ENCODE measurements at regions not wholly inside any gene's neighbourhood (a gene's known extent, or its start where the extent isn't known, plus 50 kb on each side); places are given as distances from the start of the nearest gene placed in this dataset.
"Not testable (repeated sequence)": the region's sequence is repeated elsewhere in the genome, so short reads cannot be mapped to it uniquely, and the experiment has no call there.

DNA sequence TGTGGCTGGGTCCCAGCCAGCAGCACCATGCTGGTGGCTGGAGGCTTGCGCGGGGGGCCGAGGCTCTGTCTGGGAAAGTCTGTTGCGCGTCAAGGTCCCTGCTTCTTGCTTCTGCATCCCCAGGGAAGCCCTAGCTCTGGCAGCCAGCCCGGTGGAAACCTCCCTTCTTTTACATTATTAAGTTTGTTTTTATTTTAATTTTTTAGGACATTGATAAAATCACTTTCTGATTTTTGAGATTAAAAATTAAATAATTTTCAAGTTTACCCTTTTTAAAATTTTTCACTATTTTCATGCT lies 81.6 kb downstream of the TRIM51G start:
- H3K4me1 ChIP-seq (ENCODE audit: control extremely low read depth in 1 of 4, control insufficient read depth in 4 of 4, insufficient read depth in 4 of 4, low read length in 3 of 4); H3K27me3 ChIP-seq (replicated peaks in 2 of 5; ENCODE audit: control insufficient read depth in 4 of 5, insufficient read depth in 5 of 5, low read length in 4 of 5); POLR2A ChIA-PET; H3K27ac ChIP-seq (ENCODE audit: insufficient read depth in 1 of 2, low read depth in 1 of 2, low read length in 2 of 2, poor library complexity in 1 of 2, severe bottlenecking in 2 of 2); H3K36me3 ChIP-seq (ENCODE audit: control insufficient read depth in 4 of 4, insufficient read depth in 4 of 4, low read length in 3 of 4); CTCF ChIA-PET; H3K4me3 ChIP-seq (ENCODE audit: control insufficient read depth in 1 of 7, extremely low read depth in 1 of 7, insufficient read depth in 4 of 7, low read depth in 2 of 7, low read length in 6 of 7); DNase-seq: not testable (repeated sequence)
- WGBS (ENCODE audit: insufficient coverage), result 100% methylated on average over 3 of the region's 6 CpGs
- H3K9me3 ChIP-seq (ENCODE audit: control extremely low read depth in 1 of 5, control insufficient read depth in 4 of 5, insufficient read depth in 2 of 5, low read depth in 1 of 5, low read length in 4 of 5), result peaks cover 0 to 13% (median 0%) of the 10 kb centered on the region in 5 experiments

DNA sequence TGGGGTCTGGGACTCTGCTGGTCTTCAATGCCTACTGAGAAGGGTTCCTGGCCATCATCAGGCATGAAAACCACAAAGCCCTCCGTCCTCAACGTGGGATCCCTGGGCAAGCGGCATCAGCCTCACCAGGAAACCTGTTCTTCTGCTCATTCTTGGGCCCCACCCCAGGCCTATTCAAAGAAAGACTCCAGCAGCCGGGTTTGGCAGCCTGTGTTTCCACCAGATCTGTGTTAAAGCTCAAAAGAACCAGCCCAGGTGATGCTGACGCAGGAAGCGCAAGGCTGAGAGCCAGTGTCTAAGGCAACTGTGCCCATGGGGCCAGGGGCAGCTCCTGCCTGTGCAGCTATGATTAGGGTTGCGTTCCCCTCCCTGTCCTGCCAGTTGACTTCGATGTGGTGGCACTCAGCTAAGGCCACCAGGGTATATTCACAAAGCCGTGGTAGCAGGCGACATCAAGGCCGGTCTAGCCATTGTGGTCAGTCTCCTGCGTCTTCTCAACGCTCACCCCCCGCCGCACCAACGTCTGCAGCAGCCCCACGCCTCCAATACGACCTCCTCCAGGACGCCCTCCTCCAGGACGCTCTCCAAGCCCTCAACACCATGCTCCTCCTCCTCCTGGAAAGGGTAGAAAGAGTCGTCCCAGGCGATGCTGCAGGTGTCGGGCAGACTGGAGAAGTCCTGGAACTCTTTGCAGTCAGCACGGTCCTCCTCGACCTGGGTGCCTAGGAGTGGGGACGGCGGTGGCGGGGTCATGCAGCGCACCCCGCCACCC lies 82.1 kb downstream of the TRIM51G start:
- POLR2A ChIA-PET, result interaction anchor here (0.6 kb wide), 1 partner anchor 348 kb away, joined by 6 read pairs; no protein-coding TSS in a partner anchor
- DNase-seq; H3K4me3 ChIP-seq (ENCODE audit: control insufficient read depth in 1 of 7, extremely low read depth in 1 of 7, insufficient read depth in 4 of 7, low read depth in 2 of 7, low read length in 6 of 7); H3K4me1 ChIP-seq (ENCODE audit: control extremely low read depth in 1 of 4, control insufficient read depth in 4 of 4, insufficient read depth in 4 of 4, low read length in 3 of 4); CTCF ChIA-PET; H3K36me3 ChIP-seq (ENCODE audit: control insufficient read depth in 4 of 4, insufficient read depth in 4 of 4, low read length in 3 of 4); H3K27ac ChIP-seq (ENCODE audit: insufficient read depth in 1 of 2, low read depth in 1 of 2, low read length in 2 of 2, poor library complexity in 1 of 2, severe bottlenecking in 2 of 2); H3K27me3 ChIP-seq (replicated peaks in 2 of 5; ENCODE audit: control insufficient read depth in 4 of 5, insufficient read depth in 5 of 5, low read length in 4 of 5): not testable (repeated sequence)
- H3K9me3 ChIP-seq (ENCODE audit: control extremely low read depth in 1 of 5, control insufficient read depth in 4 of 5, insufficient read depth in 2 of 5, low read depth in 1 of 5, low read length in 4 of 5), result peaks cover 0 to 13% (median 0%) of the 10 kb centered on the region in 5 experiments
- WGBS (ENCODE audit: insufficient coverage), result 95% methylated on average over 24 of the region's 30 CpGs

DNA sequence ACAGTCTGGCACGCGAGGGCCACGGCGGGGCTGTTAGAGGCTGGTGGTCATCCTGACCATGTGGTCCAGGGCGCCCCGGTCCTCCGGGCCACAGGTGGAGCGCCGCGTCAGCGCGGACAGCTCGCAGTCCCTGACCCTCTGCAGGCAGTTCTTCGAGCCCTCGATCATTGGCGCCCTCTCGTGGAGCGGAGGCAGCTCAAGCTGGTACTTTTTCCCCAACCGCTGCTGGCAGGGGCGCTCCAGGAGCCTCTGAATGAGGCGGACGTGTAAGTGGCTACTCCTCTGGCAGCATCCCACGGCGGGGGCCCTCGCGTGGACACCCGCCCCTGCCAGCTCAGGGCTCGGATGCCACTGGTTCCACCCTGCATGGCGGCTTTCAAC lies 82.9 kb downstream of the TRIM51G start:
- H3K4me3 ChIP-seq (ENCODE audit: control insufficient read depth in 1 of 7, extremely low read depth in 1 of 7, insufficient read depth in 4 of 7, low read depth in 2 of 7, low read length in 6 of 7); H3K36me3 ChIP-seq (ENCODE audit: control insufficient read depth in 4 of 4, insufficient read depth in 4 of 4, low read length in 3 of 4); H3K4me1 ChIP-seq (ENCODE audit: control extremely low read depth in 1 of 4, control insufficient read depth in 4 of 4, insufficient read depth in 4 of 4, low read length in 3 of 4); H3K27me3 ChIP-seq (replicated peaks in 2 of 5; ENCODE audit: control insufficient read depth in 4 of 5, insufficient read depth in 5 of 5, low read length in 4 of 5); H3K27ac ChIP-seq (ENCODE audit: insufficient read depth in 1 of 2, low read depth in 1 of 2, low read length in 2 of 2, poor library complexity in 1 of 2, severe bottlenecking in 2 of 2); CTCF ChIA-PET; DNase-seq; POLR2A ChIA-PET: not testable (repeated sequence)
- WGBS (ENCODE audit: insufficient coverage), result 86% methylated on average over 22 of the region's 29 CpGs
- peaks cover 0 to 13% (median 0%) of the 10 kb centered on the region in 5 experiments for H3K9me3 ChIP-seq (ENCODE audit: control extremely low read depth in 1 of 5, control insufficient read depth in 4 of 5, insufficient read depth in 2 of 5, low read depth in 1 of 5, low read length in 4 of 5)

DNA sequence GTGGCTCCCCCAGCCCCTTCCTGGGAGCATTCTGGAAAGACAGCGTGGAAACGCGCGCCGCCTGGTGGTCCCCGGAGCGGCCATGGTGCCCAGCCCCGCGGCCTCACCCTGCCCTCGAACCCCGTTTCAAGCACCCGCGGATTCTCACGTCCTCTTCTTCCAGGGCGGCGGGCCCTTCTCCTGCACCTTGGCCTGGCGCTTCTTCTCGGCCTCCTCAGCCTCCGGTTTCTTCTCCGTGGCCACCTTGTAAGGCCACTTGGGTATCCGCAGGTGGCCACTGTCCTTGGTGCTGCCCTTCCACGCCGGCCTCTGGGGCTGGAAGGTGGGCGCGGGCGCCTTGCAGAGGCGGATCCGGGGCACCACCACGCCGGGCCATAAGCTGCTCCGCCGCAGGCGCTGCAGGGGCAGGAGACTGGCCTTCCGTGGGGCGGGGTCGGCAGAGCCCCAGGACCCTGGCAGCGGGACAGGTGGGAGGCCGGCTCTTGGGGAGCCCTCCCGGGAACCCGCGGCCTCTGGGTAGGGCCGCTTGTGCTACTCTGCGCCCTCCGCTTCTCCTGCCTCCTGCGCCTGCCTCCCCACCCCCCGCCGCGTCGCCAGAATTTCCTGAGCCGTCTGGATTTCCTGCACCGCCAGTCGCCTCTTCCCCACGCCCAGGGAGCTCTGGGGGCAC lies 83.4 kb downstream of the TRIM51G start:
- ChIA-PET CTCF (no interaction called here), POLR2A (no interaction called here)
- Histone ChIP-seq H3K4me1 (ENCODE audit: control extremely low read depth in 1 of 4, control insufficient read depth in 4 of 4, insufficient read depth in 4 of 4, low read length in 3 of 4) (no peaks in the 10 kb centered on the region), H3K27me3 (replicated peaks in 2 of 5; ENCODE audit: control insufficient read depth in 4 of 5, insufficient read depth in 5 of 5, low read length in 4 of 5) (no peaks in the 10 kb centered on the region), H3K9me3 (ENCODE audit: control extremely low read depth in 1 of 5, control insufficient read depth in 4 of 5, insufficient read depth in 2 of 5, low read depth in 1 of 5, low read length in 4 of 5) (peaks cover 0 to 13% (median 0%) of the 10 kb centered on the region in 5 experiments), H3K27ac (ENCODE audit: insufficient read depth in 1 of 2, low read depth in 1 of 2, low read length in 2 of 2, poor library complexity in 1 of 2, severe bottlenecking in 2 of 2) (no peak overlapping the region), H3K36me3 (ENCODE audit: control insufficient read depth in 4 of 4, insufficient read depth in 4 of 4, low read length in 3 of 4) (no peaks in the 10 kb centered on the region), H3K4me3 (ENCODE audit: control insufficient read depth in 1 of 7, extremely low read depth in 1 of 7, insufficient read depth in 4 of 7, low read depth in 2 of 7, low read length in 6 of 7) (no peak overlapping the region)
- DNase-seq, result no peak
- WGBS (ENCODE audit: insufficient coverage), result 60% methylated on average over 51 of the region's 53 CpGs

DNA sequence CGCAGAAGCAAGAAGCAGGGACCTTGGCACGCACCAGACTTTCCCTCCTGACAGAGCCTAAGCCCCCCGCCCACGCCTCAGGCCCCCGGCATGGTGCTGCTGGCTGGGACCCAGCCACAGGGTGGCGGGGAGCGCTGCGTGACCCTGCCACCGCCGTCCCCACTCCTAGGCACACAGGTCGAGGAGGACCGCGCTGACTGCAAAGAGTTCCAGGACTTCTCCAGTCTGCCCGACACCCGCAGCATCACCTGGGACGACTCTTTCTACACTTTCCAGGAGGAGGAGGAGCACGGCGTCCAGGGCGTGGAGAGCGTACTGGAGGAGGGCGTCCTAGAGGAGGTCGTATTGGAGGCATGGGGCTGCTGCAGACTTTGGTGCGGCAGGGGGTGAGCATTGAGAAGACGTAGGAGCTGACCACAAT lies 103.7 kb downstream of the TRIM51G start:
- Histone ChIP-seq H3K27me3 (replicated peaks in 2 of 5; ENCODE audit: control insufficient read depth in 4 of 5, insufficient read depth in 5 of 5, low read length in 4 of 5) (no peaks in the 10 kb centered on the region), H3K4me3 (ENCODE audit: control insufficient read depth in 1 of 7, extremely low read depth in 1 of 7, insufficient read depth in 4 of 7, low read depth in 2 of 7, low read length in 6 of 7) (no peak overlapping the region), H3K4me1 (ENCODE audit: control extremely low read depth in 1 of 4, control insufficient read depth in 4 of 4, insufficient read depth in 4 of 4, low read length in 3 of 4) (no peaks in the 10 kb centered on the region), H3K36me3 (ENCODE audit: control insufficient read depth in 4 of 4, insufficient read depth in 4 of 4, low read length in 3 of 4) (no peaks in the 10 kb centered on the region), H3K9me3 (ENCODE audit: control extremely low read depth in 1 of 5, control insufficient read depth in 4 of 5, insufficient read depth in 2 of 5, low read depth in 1 of 5, low read length in 4 of 5) (peaks cover 0 to 3% (median 0%) of the 10 kb centered on the region in 5 experiments), H3K27ac (ENCODE audit: insufficient read depth in 1 of 2, low read depth in 1 of 2, low read length in 2 of 2, poor library complexity in 1 of 2, severe bottlenecking in 2 of 2) (no peak overlapping the region)
- POLR2A ChIA-PET, result no interaction called here
- CTCF ChIA-PET, result no interaction called here
- no peak for DNase-seq
- 98% methylated on average over 17 of the region's 24 CpGs for WGBS (ENCODE audit: insufficient coverage)

DNA sequence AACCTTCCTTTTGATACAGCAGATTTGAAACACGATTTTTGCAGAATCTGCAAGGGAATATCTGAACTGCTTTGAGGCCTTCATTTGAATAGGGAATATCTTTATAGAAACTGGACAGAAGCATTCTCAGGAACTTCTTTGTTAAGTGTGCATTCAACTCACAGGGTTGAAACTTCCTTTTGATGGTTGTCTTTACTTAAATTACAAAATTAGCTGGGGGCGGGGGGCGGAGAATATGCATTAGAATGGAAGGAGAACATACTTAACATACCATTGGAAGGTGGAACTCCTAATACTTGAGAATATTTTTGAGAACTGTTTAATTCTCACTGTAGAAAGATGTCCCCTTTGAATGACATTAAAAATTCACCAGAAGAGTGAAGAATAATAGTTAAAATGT lies 104.4 kb downstream of the TRIM51G start:
- H3K36me3 ChIP-seq (ENCODE audit: control insufficient read depth in 4 of 4, insufficient read depth in 4 of 4, low read length in 3 of 4), result no peaks in the 10 kb centered on the region
- peaks cover 0 to 3% (median 0%) of the 10 kb centered on the region in 5 experiments for H3K9me3 ChIP-seq (ENCODE audit: control extremely low read depth in 1 of 5, control insufficient read depth in 4 of 5, insufficient read depth in 2 of 5, low read depth in 1 of 5, low read length in 4 of 5)
- ChIA-PET CTCF (no interaction called here), POLR2A (no interaction called here)
- WGBS (ENCODE audit: insufficient coverage), result 86% methylated on average over 1 of the region's 3 CpGs
- H3K27ac ChIP-seq (ENCODE audit: insufficient read depth in 1 of 2, low read depth in 1 of 2, low read length in 2 of 2, poor library complexity in 1 of 2, severe bottlenecking in 2 of 2), result no peak overlapping the region
- no peaks in the 10 kb centered on the region for H3K27me3 ChIP-seq (replicated peaks in 2 of 5; ENCODE audit: control insufficient read depth in 4 of 5, insufficient read depth in 5 of 5, low read length in 4 of 5)
- no peak for DNase-seq
- H3K4me3 ChIP-seq (ENCODE audit: control insufficient read depth in 1 of 7, extremely low read depth in 1 of 7, insufficient read depth in 4 of 7, low read depth in 2 of 7, low read length in 6 of 7), result no peak overlapping the region
- H3K4me1 ChIP-seq (ENCODE audit: control extremely low read depth in 1 of 4, control insufficient read depth in 4 of 4, insufficient read depth in 4 of 4, low read length in 3 of 4), result no peaks in the 10 kb centered on the region

Measured in common myeloid progenitor, CD34-positive (primary cell).